ENCODE measurements at regions not wholly inside any gene's neighbourhood (a gene's known extent, or its start where the extent isn't known, plus 50 kb on each side); places are given as distances from the start of the nearest gene placed in this dataset.

GRCh38 chr20:62545901-62546525 lies 70.2 kb upstream of the GATA5 start:
- no peak for DNase-seq

GRCh38 chr20:62546606-62547005 lies 70.8 kb upstream of the GATA5 start:
- no peak for DNase-seq

GRCh38 chr20:62547364-62547763 lies 71.6 kb upstream of the GATA5 start:
- no peak for DNase-seq

GRCh38 chr20:62548471-62548870 lies 72.7 kb upstream of the GATA5 start:
- DNase-seq: no peak

GRCh38 chr20:62549029-62549428 lies 73.2 kb upstream of the GATA5 start:
- no peak for DNase-seq

GRCh38 chr20:62549499-62550086 lies 73.8 kb upstream of the GATA5 start:
- DNase-seq: no peak

- no peak for DNase-seq
These were observed 74.4 kb upstream of the GATA5 start for GRCh38 chr20:62550087-62550632.

GRCh38 chr20:62551407-62552323 lies 75.9 kb upstream of the GATA5 start:
- no peak for DNase-seq

- no peak for DNase-seq
These were observed 76.8 kb upstream of the GATA5 start for GRCh38 chr20:62552613-62553012.

- DNase-seq: no peak
These were observed 77.5 kb upstream of the GATA5 start for GRCh38 chr20:62553136-62553837.

- no peak for DNase-seq
These were observed 78.0 kb upstream of the GATA5 start for GRCh38 chr20:62553838-62554161.

- no peak for DNase-seq
These were observed 78.6 kb upstream of the GATA5 start for GRCh38 chr20:62554214-62554897.

- DNase-seq: no peak
These were observed 79.3 kb upstream of the GATA5 start for GRCh38 chr20:62554898-62555641.

GRCh38 chr20:62555642-62556420 lies 80.0 kb upstream of the GATA5 start:
- DNase-seq: no peak

- DNase-seq: no peak
These were observed 81.7 kb upstream of the GATA5 start for GRCh38 chr20:62557462-62557861.

- DNase-seq: no peak
These were observed 82.2 kb upstream of the GATA5 start for GRCh38 chr20:62557999-62558408.

- DNase-seq: no peak
These were observed 83.0 kb upstream of the GATA5 start for GRCh38 chr20:62558779-62559178.

- DNase-seq: no peak
These were observed 82.1 kb upstream of the SLCO4A1 start for GRCh38 chr20:62560162-62560561.

GRCh38 chr20:62561182-62561581 lies 81.1 kb upstream of the SLCO4A1 start:
- no peak for DNase-seq

GRCh38 chr20:62561948-62562347 lies 80.4 kb upstream of the SLCO4A1 start:
- no peak for DNase-seq

GRCh38 chr20:62562831-62563230 lies 79.5 kb upstream of the SLCO4A1 start:
- DNase-seq: no peak
